IMR-90 (cell line): ENCODE measurements at regions not wholly inside any gene's neighbourhood (a gene's known extent, or its start where the extent isn't known, plus 50 kb on each side); places are given as distances from the start of the nearest gene placed in this dataset.

Source experiments
- ATAC-seq: fragments of 200-7000 bp; cut with Tn5 transposase; 2 replicates; pipeline ENCODE4 v1.9.1; 2020; ENCODE audit warnings: low read depth, mild to moderate bottlenecking, moderate library complexity
- BruUV-seq: library from RNA; stranded (reverse); fragments of 400-500 nt; replicated peaks from 2 replicates; lab custom pipeline; 2021; lab: Mats Ljungman, UMichigan
- CTCF ChIA-PET: fragments of 300-600 bp; formaldehyde crosslinking; extraction: SDS; loops from one replicate; lab custom pipeline; 2021; ENCODE audit warnings: antibody characterized with exemption; lab: Yijun Ruan, JAX
- POLR2A ChIA-PET: fragments of 300-600 bp; sonication (Branson Sonifier 250); formaldehyde crosslinking; loops from one replicate; lab custom pipeline; 2022; ENCODE audit warnings: antibody characterized with exemption; ENCODE audit not compliant: unreplicated experiment; lab: Charles Lee
- DNase-seq: peaks from one replicate; pipeline ENCODE4 v3.0.0; 2013
- H2AFZ ChIP-seq: replicated peaks from 2 replicates; pipeline ENCODE3; 2013; ENCODE audit warnings: low read length, mild to moderate bottlenecking; ENCODE audit not compliant: poor library complexity
- H2AK5ac ChIP-seq: 2 replicates; pipeline ENCODE4 v1.6.1; 2013; ENCODE audit warnings: low read depth, low read length, inconsistent platforms
- H2AK9ac ChIP-seq: replicated peaks from 2 replicates; pipeline ENCODE3; 2013; ENCODE audit warnings: mild to moderate bottlenecking, low read depth, low read length, moderate library complexity; ENCODE audit not compliant: poor library complexity
- H2BK120ac ChIP-seq: 2 replicates; pipeline ENCODE4 v1.6.1; 2013; ENCODE audit warnings: low read depth, low read length, inconsistent platforms
- H2BK15ac ChIP-seq: 3 replicates; pipeline ENCODE4 v1.6.1; 2013; ENCODE audit warnings: low read depth, low read length, inconsistent platforms
- H2BK20ac ChIP-seq: 2 replicates; pipeline ENCODE4 v1.6.1; 2013; ENCODE audit warnings: low read depth, mild to moderate bottlenecking, inconsistent platforms, low read length, moderate library complexity
- H2BK5ac ChIP-seq: 2 replicates; pipeline ENCODE4 v1.6.1; 2013; ENCODE audit warnings: mild to moderate bottlenecking, low read depth, low read length, inconsistent platforms; ENCODE audit not compliant: poor library complexity, severe bottlenecking
- H3K14ac ChIP-seq: replicated peaks from 2 replicates; pipeline ENCODE4 v1.6.1; 2013; ENCODE audit warnings: low read depth, low read length, inconsistent platforms
- H3K18ac ChIP-seq: 2 replicates; pipeline ENCODE4 v1.6.1; 2013; ENCODE audit warnings: low read depth, low read length, control low read depth
- H3K23ac ChIP-seq: 2 replicates; pipeline ENCODE4 v1.6.1; 2013; ENCODE audit warnings: low read depth, low read length, inconsistent platforms
- H3K27ac ChIP-seq: 2 replicates; pipeline ENCODE4 v1.5.1; 2013; ENCODE audit warnings: mild to moderate bottlenecking, control low read depth, low read length; ENCODE audit not compliant: insufficient read depth
- H3K27me3 ChIP-seq: 2 replicates; pipeline ENCODE4 v1.6.1; 2013; ENCODE audit warnings: low read length; ENCODE audit not compliant: control insufficient read depth, insufficient read depth
- H3K36me3 ChIP-seq: 2 replicates; pipeline ENCODE4 v1.6.1; 2013; ENCODE audit warnings: low read length, mixed read lengths; ENCODE audit not compliant: control insufficient read depth, insufficient read depth
- H3K4ac ChIP-seq: 2 replicates; pipeline ENCODE4 v1.6.1; 2013; ENCODE audit warnings: low read depth, low read length, inconsistent platforms
- H3K4me1 ChIP-seq: 2 replicates; pipeline ENCODE4 v1.6.1; 2013; ENCODE audit warnings: low read length, mixed read lengths; ENCODE audit not compliant: control insufficient read depth, insufficient read depth
- H3K4me2 ChIP-seq: 2 replicates; pipeline ENCODE4 v1.6.1; 2013; ENCODE audit warnings: low read depth, mild to moderate bottlenecking, control low read depth, low read length, moderate library complexity
- H3K4me3 ChIP-seq: 2 replicates; pipeline ENCODE4 v1.5.1; 2013; ENCODE audit warnings: low read depth, mild to moderate bottlenecking, control low read depth, low read length, moderate library complexity; ENCODE audit not compliant: insufficient read depth
- H3K56ac ChIP-seq: 2 replicates; pipeline ENCODE4 v1.6.1; 2013; ENCODE audit warnings: low read length, inconsistent platforms; ENCODE audit not compliant: insufficient read depth; ENCODE audit errors: extremely low read depth
- H3K79me1 ChIP-seq, 2 experiments: 2 replicates each; pipeline ENCODE4 v1.6.1; 2013; ENCODE audit warnings: low read length in 2 of 2, inconsistent platforms in 1 of 2, low read depth in 1 of 2
- H3K9ac ChIP-seq: 2 replicates; pipeline ENCODE4 v1.6.1; 2013; ENCODE audit warnings: low read depth, low read length, control low read depth
- H3K9me1 ChIP-seq: 2 replicates; pipeline ENCODE4 v1.6.1; 2013; ENCODE audit warnings: low read length, inconsistent platforms; ENCODE audit not compliant: insufficient read depth
- H3K9me3 ChIP-seq: 2 replicates; pipeline ENCODE4 v1.6.1; 2013; ENCODE audit warnings: low read length; ENCODE audit not compliant: control insufficient read depth, insufficient read depth
- H4K20me1 ChIP-seq: 2 replicates; pipeline ENCODE4 v1.6.1; 2013; ENCODE audit warnings: low read length, inconsistent platforms; ENCODE audit not compliant: insufficient read depth
- H4K5ac ChIP-seq: 2 replicates; pipeline ENCODE4 v1.6.1; 2013; ENCODE audit warnings: mild to moderate bottlenecking, low read depth, low read length, control low read depth
- H4K8ac ChIP-seq, 2 experiments: 2 replicates each; pipeline ENCODE4 v1.6.1; 2013; ENCODE audit warnings: low read depth in 2 of 2, low read length in 2 of 2, control low read depth in 1 of 2, inconsistent platforms in 1 of 2
- H4K91ac ChIP-seq: 2 replicates; pipeline ENCODE4 v1.6.1; 2013; ENCODE audit warnings: low read depth, low read length, inconsistent platforms; ENCODE audit not compliant: insufficient read depth
- BHLHE40 ChIP-seq: fragments of 150-350 bp; IDR thresholded peaks from 2 replicates; pipeline ENCODE4 v1.6.1; 2016; ENCODE audit warnings: mild to moderate bottlenecking, low read depth, low read length
- ELK1 ChIP-seq: fragments of 150-350 bp; IDR thresholded peaks from 2 replicates; pipeline ENCODE4 v1.6.1; 2016; ENCODE audit warnings: low read depth, mild to moderate bottlenecking, low read length, moderate library complexity, borderline replicate concordance
- MAFK ChIP-seq: IDR thresholded peaks from 2 replicates; pipeline ENCODE4 v1.6.1; 2012; ENCODE audit warnings: low read depth, low read length, improper control_type of control experiment
- MAZ ChIP-seq: IDR thresholded peaks from 2 replicates; pipeline ENCODE4 v1.6.1; 2012; ENCODE audit warnings: low read depth, mild to moderate bottlenecking, low read length, improper control_type of control experiment, moderate library complexity, borderline replicate concordance
- NFE2L2 ChIP-seq: fragments of 150-350 bp; IDR thresholded peaks from 2 replicates; pipeline ENCODE4 v1.6.1; 2016; ENCODE audit warnings: low read depth, mild to moderate bottlenecking, low read length
- POLR2A ChIP-seq: IDR thresholded peaks from 2 replicates; pipeline ENCODE4 v1.6.1; 2012; ENCODE audit warnings: mild to moderate bottlenecking, low read depth, low read length
- RAD21 ChIP-seq: IDR thresholded peaks from 2 replicates; pipeline ENCODE4 v1.6.1; 2012; ENCODE audit warnings: low read length, improper control_type of control experiment
- RCOR1 ChIP-seq: IDR thresholded peaks from 2 replicates; pipeline ENCODE4 v1.6.1; 2012; ENCODE audit warnings: mild to moderate bottlenecking, low read length, improper control_type of control experiment; ENCODE audit not compliant: insufficient replicate concordance
- SMC3 ChIP-seq: fragments of 150-350 bp; IDR thresholded peaks from 2 replicates; pipeline ENCODE4 v1.6.1; 2016; ENCODE audit warnings: low read depth, mild to moderate bottlenecking, antibody characterized with exemption, low read length, moderate library complexity
- WGBS, 2 experiments: methylation state at CpG; one replicate each; pipeline versions ENCODE4 v1.1.5 to v1.1.7; 2013; ENCODE audit warnings: missing lambda C conversion rate in 2 of 2; ENCODE audit not compliant: insufficient read length in 1 of 2; ENCODE audit errors: extremely low coverage in 2 of 2; 5-methylcytosine and 5-hydroxymethylcytosine counted together
- dilution Hi-C: fragments of 300-500 bp; cut with HindIII; formaldehyde crosslinking; loops from one replicate; pipeline ENCODE4 v1.14.3; 2018; ENCODE audit warnings: low sequenced_read_pairs; ENCODE audit not compliant: unreplicated experiment
- in situ Hi-C: fragments of 300-500 bp; cut with MboI; formaldehyde crosslinking; loops from 3 replicates; pipeline ENCODE4 v1.14.3; 2019; ENCODE audit warnings: low sequenced_read_pairs, inconsistent platforms, mixed read lengths
- intact Hi-C: fragments of 100-400 bp; cut with micrococcal nuclease; formaldehyde crosslinking; loops from 2 replicates; pipeline ENCODE4 v1.10.0; 2022
- TF ChIP-seq, protein P1 (sequence below): fragments of 150-350 bp; IDR thresholded peaks from 2 replicates; pipeline ENCODE4 v1.6.1; 2017; ENCODE audit warnings: mild to moderate bottlenecking, antibody characterized with exemption, low read length, low read depth

GRCh38 chr13:111493468-111493867 lies 173.0 kb downstream of the TEX29 start:
- no peak overlapping the region for H2AFZ ChIP-seq
- no peak for TF ChIP-seq RCOR1
- no peak for TF ChIP-seq POLR2A
- no peak for TF ChIP-seq NFE2L2
- no peak for TF ChIP-seq ELK1
- TF ChIP-seq RAD21, result no peak
- TF ChIP-seq, protein P1, sequence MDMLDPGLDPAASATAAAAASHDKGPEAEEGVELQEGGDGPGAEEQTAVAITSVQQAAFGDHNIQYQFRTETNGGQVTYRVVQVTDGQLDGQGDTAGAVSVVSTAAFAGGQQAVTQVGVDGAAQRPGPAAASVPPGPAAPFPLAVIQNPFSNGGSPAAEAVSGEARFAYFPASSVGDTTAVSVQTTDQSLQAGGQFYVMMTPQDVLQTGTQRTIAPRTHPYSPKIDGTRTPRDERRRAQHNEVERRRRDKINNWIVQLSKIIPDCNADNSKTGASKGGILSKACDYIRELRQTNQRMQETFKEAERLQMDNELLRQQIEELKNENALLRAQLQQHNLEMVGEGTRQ, result no peak
- no peak for TF ChIP-seq MAZ
- TF ChIP-seq MAFK, result no peak
- no peak for TF ChIP-seq BHLHE40
- TF ChIP-seq SMC3, result no peak
- no peaks in the 10 kb centered on the region for H3K9me1 ChIP-seq
- no peak overlapping the region for H4K5ac ChIP-seq
- no peak overlapping the region for H2AK9ac ChIP-seq
- H4K8ac ChIP-seq, result no peak overlapping the region
- no peak overlapping the region for H3K56ac ChIP-seq
- no peak overlapping the region for H2BK20ac ChIP-seq
- no peak overlapping the region for H3K14ac ChIP-seq
- no peak overlapping the region for H4K91ac ChIP-seq
- no peak overlapping the region for H3K27ac ChIP-seq
- no peak overlapping the region for H3K4me3 ChIP-seq
- H2BK5ac ChIP-seq, result no peak overlapping the region
- 55% methylated on average over 4 of the region's 6 CpGs; no CpG with 5 or more reads in 1 of the 2 experiments for WGBS, 2 experiments
- H3K4me2 ChIP-seq, result no peak overlapping the region
- DNase-seq, result no peak
- no peak overlapping the region for H2BK15ac ChIP-seq
- no peak overlapping the region for H3K23ac ChIP-seq
- dilution Hi-C loops, result no loop called here
- POLR2A ChIA-PET, result no interaction called here
- no peaks in the 10 kb centered on the region for H4K20me1 ChIP-seq
- ATAC-seq, result no peak
- intact Hi-C loops, result no loop called here
- H2AK5ac ChIP-seq, result no peak overlapping the region
- BruUV-seq, result no TSS peak
- in situ Hi-C loops, result no loop called here
- H3K36me3 ChIP-seq, result no peaks in the 10 kb centered on the region
- H3K9me3 ChIP-seq, result peaks cover 25% of the 10 kb centered on the region
- CTCF ChIA-PET, result no interaction called here
- H3K4me1 ChIP-seq, result no peaks in the 10 kb centered on the region
- no peak overlapping the region for H3K4ac ChIP-seq
- H3K18ac ChIP-seq, result no peak overlapping the region
- H3K79me1 ChIP-seq, result no peaks in the 10 kb centered on the region
- H3K9ac ChIP-seq, result no peak overlapping the region
- H2BK120ac ChIP-seq, result no peak overlapping the region
- H3K27me3 ChIP-seq, result no peaks in the 10 kb centered on the region
